AG04450 (cell line): ENCODE measurements at regions not wholly inside any gene's neighbourhood (a gene's known extent, or its start where the extent isn't known, plus 50 kb on each side); places are given as distances from the start of the nearest gene placed in this dataset.

ENCODE experiments used
- CTCF ChIA-PET: fragments of 300-600, 350-600 bp; formaldehyde crosslinking; extraction: SDS; loops from one replicate; lab custom pipeline; 2022; ENCODE audit warnings: antibody characterized with exemption, inconsistent platforms; lab: Charles Lee
- POLR2A ChIA-PET: fragments of 350-600 bp; formaldehyde crosslinking; extraction: SDS; loops from one replicate; lab custom pipeline; 2021; ENCODE audit warnings: antibody characterized with exemption, inconsistent platforms; lab: Yijun Ruan, JAX
- DNase-seq: peaks from one replicate; pipeline ENCODE4 v3.0.0-alpha.2; 2011; ENCODE audit warnings: low read depth, low spot score
- H3K27ac ChIP-seq: one replicate; pipeline ENCODE4 v1.5.1; 2012; ENCODE audit warnings: low read depth, low read length, control low read depth
- H3K27me3 ChIP-seq: one replicate; pipeline ENCODE4 v1.6.0; 2012; ENCODE audit warnings: low read length; ENCODE audit not compliant: control insufficient read depth, insufficient read depth
- H3K4me3 ChIP-seq: 2 replicates; pipeline ENCODE4 v1.5.1; 2011; ENCODE audit warnings: mild to moderate bottlenecking, low read depth, low read length, control low read depth
- H3K9me3 ChIP-seq: 2 replicates; pipeline ENCODE4 v1.5.1; 2012; ENCODE audit warnings: low read length; ENCODE audit not compliant: control insufficient read depth, insufficient read depth
- TF ChIP-seq, protein P1 (sequence below): IDR thresholded peaks from 2 replicates; pipeline ENCODE4 v1.5.1; 2011; ENCODE audit warnings: low read depth, low read length, control low read depth, inconsistent platforms

GRCh38 chr19:16025108-16026101, 50.9 kb upstream of the TPM4 start:
- no peak overlapping the region for H3K4me3 ChIP-seq
- peak; percentile 16 for DNase-seq

GRCh38 chr19:16026131-16026530, 50.2 kb upstream of the TPM4 start:
- Histone ChIP-seq H3K27me3 (no peaks in the 10 kb centered on the region), H3K4me3 (no peak overlapping the region), H3K27ac (no peak overlapping the region), H3K9me3 (no peaks in the 10 kb centered on the region)
- ChIA-PET CTCF (interaction anchor here (0.5 to 2.0 kb wide), 5 partner anchors 15 to 333 kb away, joined by 3 to 8 read pairs (median 3); no protein-coding TSS in a partner anchor), POLR2A (no interaction called here)
- TF ChIP-seq, protein P1, sequence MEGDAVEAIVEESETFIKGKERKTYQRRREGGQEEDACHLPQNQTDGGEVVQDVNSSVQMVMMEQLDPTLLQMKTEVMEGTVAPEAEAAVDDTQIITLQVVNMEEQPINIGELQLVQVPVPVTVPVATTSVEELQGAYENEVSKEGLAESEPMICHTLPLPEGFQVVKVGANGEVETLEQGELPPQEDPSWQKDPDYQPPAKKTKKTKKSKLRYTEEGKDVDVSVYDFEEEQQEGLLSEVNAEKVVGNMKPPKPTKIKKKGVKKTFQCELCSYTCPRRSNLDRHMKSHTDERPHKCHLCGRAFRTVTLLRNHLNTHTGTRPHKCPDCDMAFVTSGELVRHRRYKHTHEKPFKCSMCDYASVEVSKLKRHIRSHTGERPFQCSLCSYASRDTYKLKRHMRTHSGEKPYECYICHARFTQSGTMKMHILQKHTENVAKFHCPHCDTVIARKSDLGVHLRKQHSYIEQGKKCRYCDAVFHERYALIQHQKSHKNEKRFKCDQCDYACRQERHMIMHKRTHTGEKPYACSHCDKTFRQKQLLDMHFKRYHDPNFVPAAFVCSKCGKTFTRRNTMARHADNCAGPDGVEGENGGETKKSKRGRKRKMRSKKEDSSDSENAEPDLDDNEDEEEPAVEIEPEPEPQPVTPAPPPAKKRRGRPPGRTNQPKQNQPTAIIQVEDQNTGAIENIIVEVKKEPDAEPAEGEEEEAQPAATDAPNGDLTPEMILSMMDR = no peak
- DNase-seq = no peak

More at GRCh38 chr19:16025108-16026101, 50.9 kb upstream of the TPM4 start:
- Histone ChIP-seq H3K27ac (no peak overlapping the region), H3K9me3 (no peaks in the 10 kb centered on the region), H3K27me3 (no peaks in the 10 kb centered on the region)
- ChIA-PET POLR2A (interaction anchor here (0.5 kb wide), 1 partner anchor 62 kb away, joined by 3 read pairs; no protein-coding TSS in a partner anchor), CTCF (interaction anchor here (0.5 to 2.0 kb wide), 5 partner anchors 16 to 334 kb away, joined by 3 to 8 read pairs (median 3); no protein-coding TSS in a partner anchor)
- TF ChIP-seq, protein P1 = peak; percentile 68
